Suprapubic skin (tissue), 4 donors: ENCODE measurements at regions not wholly inside any gene's neighbourhood (a gene's known extent, or its start where the extent isn't known, plus 50 kb on each side); places are given as distances from the start of the nearest gene placed in this dataset.

ENCODE experiments used
- DNase-seq, 2 donors: peaks; one replicate each; pipeline ENCODE4 v3.0.0-alpha.2; 2019; ENCODE audit warnings: low spot score in 2 of 2
- H3K27ac ChIP-seq: fragments of 200-600 bp; sonication (generic); one replicate; pipeline ENCODE4 v1.5.1; 2019
- H3K27me3 ChIP-seq: fragments of 200-600 bp; sonication (generic); one replicate; pipeline ENCODE4 v1.5.1; 2019
- H3K36me3 ChIP-seq: fragments of 200-600 bp; sonication (generic); one replicate; pipeline ENCODE4 v1.5.1; 2019
- H3K4me1 ChIP-seq: fragments of 200-600 bp; sonication (generic); one replicate; pipeline ENCODE4 v1.5.1; 2019
- H3K4me3 ChIP-seq: fragments of 200-600 bp; sonication (generic); one replicate; pipeline ENCODE4 v1.5.1; 2019; ENCODE audit warnings: mild to moderate bottlenecking
- H3K9me3 ChIP-seq: fragments of 200-600 bp; sonication (generic); one replicate; pipeline ENCODE4 v1.5.1; 2019
- CTCF ChIP-seq, 2 donors: fragments of 200-600 bp in 1 of 2; fragments of 450-650 bp in 1 of 2; sonication (generic) in 1 of 2; IDR thresholded peaks; one replicate each; pipeline ENCODE4 v1.5.1; 2016 to 2019; ENCODE audit warnings: antibody characterized with exemption in 2 of 2, mild to moderate bottlenecking in 1 of 2, moderate library complexity in 1 of 2
- EP300 ChIP-seq: sonication (generic); formaldehyde crosslinking; IDR thresholded peaks from one replicate; pipeline ENCODE4 v1.6.1; 2017; ENCODE audit warnings: antibody characterized with exemption
- POLR2A ChIP-seq, 2 donors: fragments of 450-650 bp; IDR thresholded peaks; one replicate each; pipeline ENCODE4 v1.6.1; 2017; ENCODE audit warnings: antibody characterized with exemption in 2 of 2, mild to moderate bottlenecking in 2 of 2, moderate library complexity in 2 of 2
- POLR2AphosphoS5 ChIP-seq, 3 donors: sonication (generic); formaldehyde crosslinking; IDR thresholded peaks; one replicate each; pipeline ENCODE4 v1.6.1; 2017; ENCODE audit warnings: antibody characterized with exemption in 3 of 3
- WGBS: methylation state at CpG from one replicate; pipeline ENCODE4 v1.1.5; 2018; 5-methylcytosine and 5-hydroxymethylcytosine counted together

GRCh38 chr14:61959348-61959747 is 197.1 kb downstream of the SNAPC1 start:
- TF ChIP-seq POLR2AphosphoS5 (IDR thresholded peaks at IDR 0.05), result no peak
- no peak for TF ChIP-seq EP300
- TF ChIP-seq POLR2A (IDR thresholded peaks at IDR 0.05), result no peak
- no peak for TF ChIP-seq CTCF (IDR thresholded peaks at IDR 0.05)
- H3K27ac ChIP-seq, result no peak overlapping the region

GRCh38 chr14:61961369-61961768 is 199.1 kb downstream of the SNAPC1 start:
- Histone ChIP-seq H3K9me3 (peaks cover 2% of the 10 kb centered on the region), H3K27me3 (no peaks in the 10 kb centered on the region), H3K4me1 (no peaks in the 10 kb centered on the region), H3K27ac (no peak overlapping the region), H3K4me3 (no peak overlapping the region), H3K36me3 (no peaks in the 10 kb centered on the region)
- 90% methylated on average over 2 of the region's 2 CpGs for WGBS
- no peak for DNase-seq
- no peak for TF ChIP-seq POLR2A (IDR thresholded peaks at IDR 0.05)
- TF ChIP-seq POLR2AphosphoS5 (IDR thresholded peaks at IDR 0.05), result no peak
- no peak for TF ChIP-seq CTCF (IDR thresholded peaks at IDR 0.05)
- no peak for TF ChIP-seq EP300

More at GRCh38 chr14:61959348-61959747, 197.1 kb downstream of the SNAPC1 start:
- Histone ChIP-seq H3K4me1 (no peaks in the 10 kb centered on the region), H3K9me3 (peaks cover 9% of the 10 kb centered on the region), H3K4me3 (no peak overlapping the region), H3K36me3 (no peaks in the 10 kb centered on the region), H3K27me3 (no peaks in the 10 kb centered on the region)
- no peak for DNase-seq
- WGBS, result 89% methylated on average over 2 of the region's 2 CpGs

- no peaks in the 10 kb centered on the region for H3K27me3 ChIP-seq
- TF ChIP-seq CTCF (IDR thresholded peaks at IDR 0.05) (no peak), POLR2A (IDR thresholded peaks at IDR 0.05) (no peak), EP300 (no peak), POLR2AphosphoS5 (IDR thresholded peaks at IDR 0.05) (no peak)
- 86% methylated on average over 2 of the region's 2 CpGs for WGBS
- no peak overlapping the region for H3K27ac ChIP-seq
- no peak for DNase-seq
- no peaks in the 10 kb centered on the region for H3K36me3 ChIP-seq
- H3K4me3 ChIP-seq, result no peak overlapping the region
- no peaks in the 10 kb centered on the region for H3K4me1 ChIP-seq
- H3K9me3 ChIP-seq, result no peaks in the 10 kb centered on the region
Measured at GRCh38 chr14:61963926-61964325, 201.7 kb downstream of the SNAPC1 start.

- Histone ChIP-seq H3K4me1 (no peaks in the 10 kb centered on the region), H3K9me3 (no peaks in the 10 kb centered on the region), H3K36me3 (no peaks in the 10 kb centered on the region), H3K27ac (no peak overlapping the region), H3K27me3 (no peaks in the 10 kb centered on the region), H3K4me3 (no peak overlapping the region)
- TF ChIP-seq POLR2AphosphoS5 (IDR thresholded peaks at IDR 0.05), result no peak
- TF ChIP-seq EP300, result no peak
- TF ChIP-seq CTCF (IDR thresholded peaks at IDR 0.05), result no peak
- TF ChIP-seq POLR2A (IDR thresholded peaks at IDR 0.05), result no peak
- WGBS, result 81% methylated on average over 2 of the region's 2 CpGs
- DNase-seq, result no peak
Measured at GRCh38 chr14:61965030-61965745, 203.0 kb downstream of the SNAPC1 start.

DNA sequence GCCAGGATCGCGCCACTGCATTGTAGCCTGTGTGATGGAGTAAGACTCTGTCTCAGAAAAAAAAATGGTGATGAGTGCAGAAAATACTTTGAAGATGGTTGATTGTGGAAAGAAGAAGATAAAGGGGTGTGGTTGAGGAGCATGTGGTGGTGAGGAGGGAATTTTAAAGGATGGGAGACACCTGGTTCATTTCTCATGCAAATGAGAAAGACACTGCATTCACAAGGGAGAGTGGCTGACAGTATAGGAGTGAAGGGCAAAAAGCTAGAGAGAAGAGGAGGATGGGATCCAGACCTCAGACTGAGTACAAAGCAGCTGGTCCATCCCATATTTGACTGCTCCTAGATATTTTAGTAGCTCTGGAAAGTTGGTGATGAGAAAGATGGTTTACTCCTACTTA is 206.0 kb downstream of the SNAPC1 start:
- no peak overlapping the region for H3K4me3 ChIP-seq
- no peaks in the 10 kb centered on the region for H3K4me1 ChIP-seq
- DNase-seq, result no peak
- no peaks in the 10 kb centered on the region for H3K36me3 ChIP-seq
- H3K27ac ChIP-seq, result no peak overlapping the region
- no peak for TF ChIP-seq POLR2AphosphoS5 (IDR thresholded peaks at IDR 0.05)
- no peak for TF ChIP-seq CTCF (IDR thresholded peaks at IDR 0.05)
- no peak for TF ChIP-seq POLR2A (IDR thresholded peaks at IDR 0.05)
- TF ChIP-seq EP300, result no peak
- H3K27me3 ChIP-seq, result no peaks in the 10 kb centered on the region
- no peaks in the 10 kb centered on the region for H3K9me3 ChIP-seq
- 94% methylated on average over 2 of the region's 2 CpGs for WGBS
